ENCODE measurements at regions not wholly inside any gene's neighbourhood (a gene's known extent, or its start where the extent isn't known, plus 50 kb on each side); places are given as distances from the start of the nearest gene placed in this dataset.

DNA sequence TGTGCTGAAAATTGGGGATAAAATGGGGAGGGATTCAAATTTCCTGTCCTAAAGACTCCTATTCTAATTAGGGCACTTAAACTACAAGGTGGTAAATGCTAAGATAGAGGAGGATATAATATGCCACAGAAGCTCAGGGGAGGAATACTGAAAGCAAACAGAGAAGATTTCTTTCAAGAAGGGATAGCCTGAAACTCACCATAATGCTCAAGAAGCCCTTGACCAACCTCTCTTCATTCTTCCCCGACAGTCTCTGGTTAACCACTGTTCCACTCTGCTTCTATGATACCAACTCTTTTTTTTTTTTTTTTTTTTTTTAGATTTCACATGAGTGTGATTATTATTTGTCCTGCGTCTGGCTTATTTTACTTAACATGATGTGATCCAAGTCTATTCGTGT is 398.2 kb upstream of the FRG2C start:
- TF ChIP-seq, protein P1, sequence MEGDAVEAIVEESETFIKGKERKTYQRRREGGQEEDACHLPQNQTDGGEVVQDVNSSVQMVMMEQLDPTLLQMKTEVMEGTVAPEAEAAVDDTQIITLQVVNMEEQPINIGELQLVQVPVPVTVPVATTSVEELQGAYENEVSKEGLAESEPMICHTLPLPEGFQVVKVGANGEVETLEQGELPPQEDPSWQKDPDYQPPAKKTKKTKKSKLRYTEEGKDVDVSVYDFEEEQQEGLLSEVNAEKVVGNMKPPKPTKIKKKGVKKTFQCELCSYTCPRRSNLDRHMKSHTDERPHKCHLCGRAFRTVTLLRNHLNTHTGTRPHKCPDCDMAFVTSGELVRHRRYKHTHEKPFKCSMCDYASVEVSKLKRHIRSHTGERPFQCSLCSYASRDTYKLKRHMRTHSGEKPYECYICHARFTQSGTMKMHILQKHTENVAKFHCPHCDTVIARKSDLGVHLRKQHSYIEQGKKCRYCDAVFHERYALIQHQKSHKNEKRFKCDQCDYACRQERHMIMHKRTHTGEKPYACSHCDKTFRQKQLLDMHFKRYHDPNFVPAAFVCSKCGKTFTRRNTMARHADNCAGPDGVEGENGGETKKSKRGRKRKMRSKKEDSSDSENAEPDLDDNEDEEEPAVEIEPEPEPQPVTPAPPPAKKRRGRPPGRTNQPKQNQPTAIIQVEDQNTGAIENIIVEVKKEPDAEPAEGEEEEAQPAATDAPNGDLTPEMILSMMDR (IDR thresholded peaks at IDR 0.05), result no peak
- no peak for TF ChIP-seq POLR2AphosphoS5 (IDR thresholded peaks at IDR 0.05)

Data from prostate gland (tissue), 2 donors.